ELR (cell line): ENCODE measurements at regions not wholly inside any gene's neighbourhood (a gene's known extent, or its start where the extent isn't known, plus 50 kb on each side); places are given as distances from the start of the nearest gene placed in this dataset.

Source experiments
- DNase-seq: peaks from one replicate; pipeline ENCODE4 v3.0.0-alpha.2; 2015; ENCODE audit warnings: low read depth

- DNase-seq: no peak
Measured at GRCh38 chr5:3825531-3826451, 230.2 kb downstream of the IRX1 start.

GRCh38 chr5:3827624-3828023, 232.0 kb downstream of the IRX1 start:
- no peak for DNase-seq

GRCh38 chr5:3828761-3829160, 233.1 kb downstream of the IRX1 start:
- no peak for DNase-seq

- DNase-seq: no peak
Measured at GRCh38 chr5:3833566-3833965, 237.9 kb downstream of the IRX1 start.

- DNase-seq: no peak
Measured at GRCh38 chr5:3835811-3836210, 240.2 kb downstream of the IRX1 start.

GRCh38 chr5:3836528-3836927, 240.9 kb downstream of the IRX1 start:
- DNase-seq: no peak

- no peak for DNase-seq
Measured at GRCh38 chr5:3837506-3837905, 241.9 kb downstream of the IRX1 start.

- DNase-seq: no peak
Measured at GRCh38 chr5:3839151-3839550, 243.5 kb downstream of the IRX1 start.

GRCh38 chr5:3842591-3842990, 247.0 kb downstream of the IRX1 start:
- DNase-seq: no peak

GRCh38 chr5:3843706-3844105, 248.1 kb downstream of the IRX1 start:
- DNase-seq: no peak

GRCh38 chr5:3844266-3844665, 248.6 kb downstream of the IRX1 start:
- no peak for DNase-seq

GRCh38 chr5:3845230-3845629, 249.6 kb downstream of the IRX1 start:
- no peak for DNase-seq

GRCh38 chr5:3852161-3852916, 256.7 kb downstream of the IRX1 start:
- no peak for DNase-seq

- no peak for DNase-seq
Measured at GRCh38 chr5:3853362-3853761, 257.7 kb downstream of the IRX1 start.

GRCh38 chr5:3854188-3854821, 258.7 kb downstream of the IRX1 start:
- DNase-seq: no peak

- DNase-seq: no peak
Measured at GRCh38 chr5:3856036-3856435, 260.4 kb downstream of the IRX1 start.

- DNase-seq: no peak
Measured at GRCh38 chr5:3858524-3858923, 262.9 kb downstream of the IRX1 start.

- DNase-seq: no peak
Measured at GRCh38 chr5:3862906-3863305, 267.3 kb downstream of the IRX1 start.

GRCh38 chr5:3875144-3875543, 279.5 kb downstream of the IRX1 start:
- DNase-seq: no peak

- DNase-seq: no peak
Measured at GRCh38 chr5:3878267-3878666, 282.6 kb downstream of the IRX1 start.

- DNase-seq: no peak
Measured at GRCh38 chr5:3883040-3883439, 287.4 kb downstream of the IRX1 start.

- no peak for DNase-seq
Measured at GRCh38 chr5:3886524-3887451, 291.2 kb downstream of the IRX1 start.
